Kidney capillary endothelial cell (primary cell): ENCODE measurements at regions not wholly inside any gene's neighbourhood (a gene's known extent, or its start where the extent isn't known, plus 50 kb on each side); places are given as distances from the start of the nearest gene placed in this dataset.

Experiments
- DNase-seq: peaks from one replicate; pipeline ENCODE4 v3.0.0-alpha.2; 2018; ENCODE audit warnings: low spot score

DNA sequence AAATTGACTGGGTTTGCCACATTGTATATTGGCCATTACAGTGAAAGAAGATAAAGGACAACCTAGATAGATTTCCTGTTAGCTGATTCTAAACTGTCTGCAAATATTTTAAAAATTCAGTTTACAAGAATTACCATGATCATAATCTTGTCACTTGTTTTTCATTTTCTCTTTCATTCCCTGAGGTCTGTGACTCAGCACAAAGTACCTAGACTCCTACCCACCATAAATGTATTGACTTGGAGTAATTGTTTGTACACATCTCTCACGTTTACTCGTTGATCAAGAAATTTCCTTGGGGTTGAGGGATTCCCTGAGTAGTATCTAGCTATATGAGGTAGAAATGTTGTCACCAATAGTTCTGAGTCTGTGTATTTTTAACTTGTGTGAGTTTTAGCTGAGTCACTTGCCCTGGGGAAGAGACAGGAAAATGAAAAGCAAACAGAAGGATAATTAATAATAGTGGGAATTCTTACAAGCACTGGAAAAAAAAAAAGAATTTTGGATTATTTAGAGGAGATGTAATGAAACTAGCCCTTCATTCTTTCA lies 299.2 kb upstream of the DACH1 start:
- DNase-seq, result no peak

DNA sequence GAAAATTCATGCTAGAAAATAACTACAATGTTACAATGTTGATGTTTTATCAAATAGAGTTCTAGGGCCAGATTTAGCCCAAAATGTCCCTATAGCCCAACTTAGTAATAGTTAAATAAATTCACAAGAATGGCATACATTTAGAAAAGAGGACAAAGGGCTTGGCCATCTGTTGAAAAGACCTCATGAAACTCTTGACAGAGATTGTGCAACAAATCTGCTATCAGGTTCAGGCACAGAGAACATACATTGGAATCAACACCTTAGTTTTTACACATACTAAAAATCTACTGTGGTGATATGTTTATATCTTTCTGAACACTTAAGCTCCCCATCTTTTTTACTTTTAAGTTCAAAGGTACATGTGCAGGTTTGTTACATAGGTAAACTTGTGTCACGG lies 298.3 kb upstream of the DACH1 start:
- DNase-seq, result no peak

DNA sequence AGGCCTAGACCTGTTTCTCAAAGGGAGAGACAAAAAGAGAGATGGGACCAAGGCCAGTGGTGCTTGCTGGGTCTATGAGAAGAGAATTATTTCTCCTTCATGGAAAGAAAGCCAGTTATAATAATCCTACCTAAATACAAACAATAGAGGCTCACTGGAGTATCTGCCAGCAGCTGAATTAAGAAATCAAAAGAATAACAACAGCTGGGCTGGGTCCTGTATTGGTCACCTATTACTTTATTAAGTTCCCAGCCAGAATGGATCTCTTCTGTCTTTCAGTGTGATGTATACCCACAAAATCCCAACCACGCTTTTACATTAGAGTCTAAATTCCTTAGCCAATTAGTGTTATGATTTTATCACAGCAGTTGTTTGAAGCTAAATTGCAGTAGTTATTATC lies 297.8 kb upstream of the DACH1 start:
- DNase-seq, result no peak

DNA sequence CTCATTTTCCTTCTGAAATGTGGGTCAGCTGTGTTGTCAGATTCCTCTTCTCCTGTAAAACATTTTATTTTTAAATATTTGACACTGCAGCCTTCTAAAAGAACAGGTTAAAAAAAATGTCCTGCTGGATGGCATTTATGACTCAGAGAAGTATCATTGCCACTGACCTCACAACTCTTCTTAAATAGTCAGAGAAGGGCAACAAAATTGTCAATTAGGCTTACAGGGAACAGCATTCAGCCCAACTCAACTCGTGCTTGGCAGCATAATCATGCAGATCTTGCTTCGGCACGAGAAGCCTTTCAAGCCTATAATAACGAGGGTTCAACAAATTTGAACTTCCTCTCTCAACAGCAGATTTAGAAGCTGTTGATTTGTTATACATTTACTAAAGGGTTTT lies 296.7 kb upstream of the DACH1 start:
- DNase-seq, result no peak

DNA sequence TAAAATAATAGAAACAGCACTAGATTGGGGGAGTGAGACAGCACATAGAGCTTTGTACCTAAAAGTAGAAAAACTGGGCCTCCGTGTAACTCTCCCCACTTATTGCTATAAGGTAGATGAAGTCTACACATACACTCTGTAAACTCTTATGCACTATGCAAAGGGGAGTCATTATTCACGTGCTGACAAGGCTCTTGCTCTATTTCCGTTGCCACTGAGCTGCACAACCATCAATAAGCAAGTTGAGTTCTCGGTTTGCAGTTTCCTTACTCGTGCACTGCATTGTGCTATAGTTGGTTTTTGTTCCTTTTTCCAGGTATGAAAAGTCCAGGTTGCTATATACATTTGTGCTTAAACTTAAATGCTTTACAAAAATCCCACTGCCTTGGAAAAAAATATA lies 294.0 kb upstream of the DACH1 start:
- DNase-seq, result no peak

DNA sequence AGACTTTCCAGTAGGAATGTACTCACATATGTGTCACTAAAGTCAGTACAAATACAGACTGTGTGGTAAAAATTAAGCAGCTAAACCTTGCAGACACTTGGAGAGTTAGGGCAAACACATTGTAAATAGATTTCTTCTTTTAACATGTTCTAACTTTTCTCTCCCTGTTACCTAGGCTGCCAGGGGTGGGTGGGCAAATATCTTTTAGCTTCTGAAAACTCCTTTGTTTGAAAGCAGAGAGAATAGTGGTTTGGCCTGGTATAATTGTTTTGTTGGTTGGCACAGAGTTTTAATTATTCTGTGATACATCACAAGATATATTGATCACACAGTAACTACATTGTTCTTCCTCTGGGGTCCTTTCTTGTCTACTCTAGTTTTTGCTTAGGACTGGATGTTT lies 289.8 kb upstream of the DACH1 start:
- DNase-seq, result no peak

DNA sequence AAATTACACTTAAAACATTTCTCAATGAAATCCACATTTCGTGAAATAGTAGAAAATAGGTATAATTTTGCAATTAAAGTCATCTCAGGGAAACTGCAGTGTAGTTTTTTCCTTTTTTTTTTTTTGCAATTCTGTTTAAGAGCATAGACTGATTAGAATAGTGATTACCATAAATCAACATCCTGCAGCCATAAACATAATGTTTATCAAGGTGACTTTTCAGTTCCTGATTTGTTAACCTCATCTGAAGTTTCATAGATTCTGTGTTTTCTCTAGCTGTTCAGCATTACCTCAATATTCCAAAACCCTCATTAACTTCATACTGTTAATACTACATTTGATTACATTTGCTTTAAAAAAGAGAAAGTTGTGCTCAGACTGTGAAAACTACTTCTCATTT lies 286.3 kb upstream of the DACH1 start:
- no peak for DNase-seq

GRCh38 chr13:72151241-72151640 lies 284.2 kb upstream of the DACH1 start:
- DNase-seq, result no peak

GRCh38 chr13:72150502-72150901 lies 283.5 kb upstream of the DACH1 start:
- DNase-seq, result no peak

GRCh38 chr13:72149701-72150100 lies 282.7 kb upstream of the DACH1 start:
- DNase-seq, result no peak

DNA sequence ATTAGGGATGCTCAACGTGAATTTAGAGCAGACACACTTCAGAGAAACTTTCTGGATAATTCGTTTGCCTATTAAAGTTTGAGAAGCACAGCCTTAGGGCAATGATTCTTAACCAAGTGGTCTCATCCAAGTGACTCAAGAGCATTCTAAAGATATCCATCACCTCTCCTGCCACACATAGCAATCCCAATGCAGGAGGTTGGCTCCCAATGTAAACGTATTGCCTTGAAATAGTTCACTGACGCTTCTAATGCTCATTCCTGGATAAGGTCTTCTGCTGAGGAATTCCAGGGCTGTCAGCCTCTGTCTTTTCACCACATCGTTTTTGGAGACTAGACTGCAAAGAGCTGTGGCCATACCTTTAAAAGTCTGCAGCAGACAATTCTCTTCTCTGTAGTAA lies 279.8 kb upstream of the DACH1 start:
- no peak for DNase-seq

GRCh38 chr13:72145383-72145782 lies 278.4 kb upstream of the DACH1 start:
- DNase-seq, result no peak

- no peak for DNase-seq
Measured at GRCh38 chr13:72144636-72145035, 277.6 kb upstream of the DACH1 start.

GRCh38 chr13:72141855-72142519 lies 275.0 kb upstream of the DACH1 start:
- no peak for DNase-seq

DNA sequence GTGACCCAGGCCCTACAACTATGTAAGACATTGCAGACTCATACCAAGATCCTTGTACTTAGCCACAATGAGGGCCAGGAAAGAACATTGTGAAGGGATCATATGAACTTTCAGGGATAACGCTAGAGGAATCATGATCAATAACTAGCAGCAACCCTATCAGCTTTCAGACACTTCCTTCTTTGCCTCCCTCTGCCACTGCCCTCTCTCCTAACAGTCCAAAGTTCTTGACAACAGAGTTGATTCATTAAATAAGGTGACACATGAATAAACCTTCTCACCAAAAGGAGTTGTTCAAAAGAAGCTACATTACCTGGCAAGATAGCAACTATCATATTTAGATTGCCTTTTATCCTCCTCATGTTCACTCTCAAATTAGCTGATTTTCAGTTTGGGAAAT lies 272.2 kb upstream of the DACH1 start:
- no peak for DNase-seq

DNA sequence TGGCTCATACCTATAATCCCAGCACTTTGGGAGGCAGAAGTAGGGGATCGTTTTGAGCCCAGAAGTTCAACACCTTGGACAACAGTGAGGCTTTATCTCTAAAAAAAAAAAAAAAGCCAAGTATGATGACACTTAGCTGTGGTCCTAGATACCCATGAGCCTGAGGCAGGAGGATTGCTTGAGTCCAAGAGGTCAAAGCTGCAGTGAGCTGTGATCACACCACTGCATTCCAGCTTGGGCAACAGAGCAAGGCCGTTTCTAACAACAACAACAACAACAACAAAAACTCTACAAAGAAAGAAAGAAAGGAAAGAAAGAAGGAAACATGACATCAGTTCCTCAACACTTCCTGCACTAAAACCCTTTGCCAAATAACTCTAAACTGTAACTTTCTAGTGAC lies 265.1 kb upstream of the DACH1 start:
- DNase-seq, result no peak

- no peak for DNase-seq
Measured at GRCh38 chr13:72129117-72129516, 262.1 kb upstream of the DACH1 start.

DNA sequence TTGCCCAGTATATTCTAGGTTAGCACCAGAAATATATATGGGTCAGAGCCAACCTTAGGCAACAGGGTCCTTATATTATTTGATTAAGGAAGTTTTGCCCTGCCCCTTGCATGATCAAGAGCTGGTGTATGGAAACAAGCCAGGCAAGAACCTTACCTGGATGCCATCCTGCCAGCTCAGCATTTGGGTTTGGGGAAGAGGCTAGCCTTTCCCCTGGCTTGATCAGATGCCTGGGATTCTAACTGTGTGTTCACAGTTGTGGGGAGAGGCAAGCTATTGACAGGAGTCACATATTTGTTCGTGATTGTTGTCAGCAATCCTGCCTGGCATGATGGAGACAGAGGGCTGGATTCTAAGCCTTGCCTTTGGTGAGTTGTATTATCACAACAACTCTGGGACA lies 260.0 kb upstream of the DACH1 start:
- no peak for DNase-seq

DNA sequence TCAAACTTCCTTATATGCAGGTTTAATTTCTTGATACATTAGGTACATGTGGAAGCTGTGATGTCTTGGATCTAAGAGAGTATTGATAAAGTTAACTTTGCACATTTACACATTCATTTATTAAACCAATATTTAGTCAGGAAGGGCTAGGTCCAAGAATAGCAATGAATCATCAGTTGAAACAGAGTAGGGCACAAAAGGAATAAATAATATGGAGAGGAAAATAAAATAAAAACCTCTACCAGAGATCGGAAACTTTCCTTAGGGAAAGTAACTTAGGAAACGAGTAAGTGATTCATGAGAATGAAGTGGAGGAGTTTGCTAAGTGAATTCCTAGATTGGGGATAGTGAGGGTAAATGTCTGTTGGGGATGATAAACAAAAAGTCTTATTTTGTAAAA lies 259.4 kb upstream of the DACH1 start:
- DNase-seq, result no peak

DNA sequence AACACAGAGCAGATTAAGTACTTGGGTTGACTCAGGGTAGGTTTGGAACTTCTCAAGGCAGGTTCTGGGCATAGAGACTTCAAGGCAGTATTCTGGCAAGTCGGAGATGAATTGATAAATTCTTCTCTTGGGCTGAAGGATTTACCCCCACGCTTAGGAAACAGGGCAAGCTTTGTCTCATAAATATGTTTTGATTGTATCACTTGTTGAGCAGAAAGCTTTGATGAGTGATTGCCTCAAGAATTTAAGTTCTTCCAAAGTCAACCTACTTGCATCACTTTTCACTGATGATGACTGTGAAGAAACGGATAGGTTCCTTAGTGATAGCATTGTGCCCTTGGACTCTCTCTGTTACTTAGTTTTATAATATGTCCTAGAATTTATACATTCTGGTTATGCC lies 258.6 kb upstream of the DACH1 start:
- no peak for DNase-seq

- no peak for DNase-seq
Measured at GRCh38 chr13:72122661-72123255, 255.8 kb upstream of the DACH1 start.

DNA sequence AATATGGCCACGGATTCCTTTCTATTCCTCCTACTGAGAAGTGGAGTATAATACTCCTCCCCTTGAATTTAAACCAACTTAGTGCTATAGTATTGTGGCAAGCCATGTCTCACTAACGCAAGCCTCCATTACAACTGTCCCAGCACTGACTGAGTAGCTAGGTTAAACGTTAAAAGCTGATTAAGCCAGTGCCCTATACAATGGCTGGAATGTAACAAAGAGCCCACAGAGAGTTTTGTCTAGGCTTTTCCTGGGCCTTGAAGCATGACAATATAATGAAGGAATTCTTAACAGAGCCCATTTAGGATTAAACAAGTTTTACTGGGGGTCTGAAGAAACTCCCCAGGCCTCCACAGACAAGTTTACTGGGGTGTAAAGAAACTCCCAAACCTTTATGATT lies 254.5 kb upstream of the DACH1 start:
- DNase-seq, result no peak

- no peak for DNase-seq
Measured at GRCh38 chr13:72120632-72121031, 253.6 kb upstream of the DACH1 start.

DNA sequence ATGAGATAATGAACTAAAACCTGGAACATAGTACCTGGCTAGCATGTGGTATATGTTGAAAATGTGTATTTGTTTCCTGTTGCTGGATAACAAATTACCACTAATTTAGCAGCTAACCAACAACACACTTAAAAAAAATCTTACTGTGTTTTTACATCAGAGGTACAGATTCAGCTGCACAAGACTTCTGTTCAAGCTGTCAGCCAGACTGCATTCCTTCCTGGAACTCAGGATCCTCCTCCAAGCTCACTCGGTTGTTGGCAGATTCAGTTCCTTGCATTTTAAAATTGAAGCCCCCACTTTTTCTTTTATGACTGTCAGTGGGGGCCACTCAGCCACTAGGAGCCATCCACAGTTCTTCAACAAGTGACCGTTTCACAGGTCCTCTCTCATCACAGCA lies 246.9 kb upstream of the DACH1 start:
- no peak for DNase-seq
